ENCODE measurements at regions not wholly inside any gene's neighbourhood (a gene's known extent, or its start where the extent isn't known, plus 50 kb on each side); places are given as distances from the start of the nearest gene placed in this dataset.

DNA sequence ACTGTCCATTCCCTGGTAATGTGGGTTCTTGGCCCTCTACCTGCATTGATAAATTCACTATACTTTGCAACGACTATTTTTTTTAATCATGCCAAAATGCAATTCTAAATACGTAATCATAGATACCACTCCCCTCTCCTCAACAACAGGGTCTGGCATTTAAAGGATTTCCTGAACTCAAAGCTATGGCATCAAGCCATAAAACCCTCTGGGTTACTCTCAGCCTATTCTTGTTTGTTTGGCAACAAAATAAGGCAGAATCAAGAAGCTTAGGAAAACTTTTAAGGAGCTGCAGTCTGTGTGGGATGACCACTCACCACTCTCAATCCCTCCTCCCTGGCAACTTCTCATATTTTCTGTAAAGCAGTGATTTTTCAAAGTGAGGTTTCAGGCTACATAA, 669.9 kb upstream of the ID4 start:
- Histone ChIP-seq H3K27ac (ENCODE audit: insufficient read depth, low read depth, low read length) (no peak overlapping the region), H4K20me1 (replicated peaks; ENCODE audit: control insufficient read depth, extremely low read depth, insufficient read depth, low read length) (no peaks in the 10 kb centered on the region), H2AFZ (ENCODE audit: low read depth, low read length) (no peak overlapping the region), H3K79me2 (ENCODE audit: control insufficient read depth, insufficient read depth, low read length) (no peaks in the 10 kb centered on the region), H3K9me3 (replicated peaks; ENCODE audit: control insufficient read depth, insufficient read depth, low read length) (peaks cover 3% of the 10 kb centered on the region), H3K4me1 (ENCODE audit: control insufficient read depth, extremely low read depth, insufficient read depth, low read length) (no peaks in the 10 kb centered on the region), H3K36me3 (ENCODE audit: control insufficient read depth in 2 of 2, extremely low read depth in 1 of 2, insufficient read depth in 2 of 2, low read length in 2 of 2) (no peaks in the 10 kb centered on the region), H3K27me3 (ENCODE audit: control insufficient read depth in 2 of 2, insufficient read depth in 2 of 2, low read length in 2 of 2) (no peaks in the 10 kb centered on the region), H3K9ac (replicated peaks; ENCODE audit: extremely low read depth, insufficient read depth, low read length) (no peak overlapping the region), H3K4me2 (ENCODE audit: insufficient read depth, low read length) (no peak overlapping the region), H3K9me1 (replicated peaks; ENCODE audit: control insufficient read depth, extremely low read depth, insufficient read depth, low read length) (no peaks in the 10 kb centered on the region), H3K4me3 (replicated peaks in 1 of 3; ENCODE audit: insufficient read depth in 1 of 3, low read depth in 1 of 3, low read length in 3 of 3) (no peak overlapping the region)
- POLR2A ChIA-PET, result no interaction called here
- intact Hi-C loops (cut with micrococcal nuclease) (no loop called here), dilution Hi-C loops (cut with MboI; ENCODE audit: extremely low pct_ligation_motif_present, low sequenced_read_pairs) (no loop called here)
- DNase-seq (ENCODE audit: low read depth, low spot score) (no peak), FAIRE-seq (no peak)
- CTCF ChIA-PET, result no interaction called here
- TF ChIP-seq GATA2 (IDR thresholded peaks at IDR 0.05; ENCODE audit: insufficient read depth, insufficient read length, low read depth, low read length), result no peak
- BruUV-seq (replicated peaks), result no TSS peak

DNA sequence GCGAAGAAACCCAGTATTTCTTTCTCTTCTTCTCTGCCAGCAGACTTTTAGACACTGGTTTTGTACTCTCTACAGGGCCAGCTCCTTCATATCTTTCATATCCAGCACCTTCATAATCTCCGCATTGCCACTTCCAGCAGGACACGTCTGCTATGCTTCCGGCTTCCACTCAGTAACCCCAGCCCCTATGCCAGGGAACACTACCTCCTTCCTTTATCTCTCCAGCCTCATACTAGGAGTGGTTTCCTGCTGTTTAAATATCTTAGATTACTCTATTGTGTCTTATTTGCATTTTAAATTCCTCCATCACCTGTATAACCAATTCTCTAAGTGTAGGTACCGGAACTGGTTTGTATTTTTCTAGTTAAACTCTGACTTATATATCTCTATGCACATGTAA, 667.8 kb upstream of the ID4 start:
- Histone ChIP-seq H3K36me3 (ENCODE audit: control insufficient read depth in 2 of 2, extremely low read depth in 1 of 2, insufficient read depth in 2 of 2, low read length in 2 of 2) (no peaks in the 10 kb centered on the region), H3K4me3 (replicated peaks in 1 of 3; ENCODE audit: insufficient read depth in 1 of 3, low read depth in 1 of 3, low read length in 3 of 3) (no peak overlapping the region), H3K27me3 (ENCODE audit: control insufficient read depth in 2 of 2, insufficient read depth in 2 of 2, low read length in 2 of 2) (no peaks in the 10 kb centered on the region), H3K9me1 (replicated peaks; ENCODE audit: control insufficient read depth, extremely low read depth, insufficient read depth, low read length) (no peaks in the 10 kb centered on the region), H3K27ac (ENCODE audit: insufficient read depth, low read depth, low read length) (no peak overlapping the region), H3K9me3 (replicated peaks; ENCODE audit: control insufficient read depth, insufficient read depth, low read length) (no peaks in the 10 kb centered on the region), H3K4me1 (ENCODE audit: control insufficient read depth, extremely low read depth, insufficient read depth, low read length) (no peaks in the 10 kb centered on the region), H3K4me2 (ENCODE audit: insufficient read depth, low read length) (no peak overlapping the region), H3K9ac (replicated peaks; ENCODE audit: extremely low read depth, insufficient read depth, low read length) (no peak overlapping the region), H4K20me1 (replicated peaks; ENCODE audit: control insufficient read depth, extremely low read depth, insufficient read depth, low read length) (no peaks in the 10 kb centered on the region), H2AFZ (ENCODE audit: low read depth, low read length) (no peak overlapping the region), H3K79me2 (ENCODE audit: control insufficient read depth, insufficient read depth, low read length) (no peaks in the 10 kb centered on the region)
- ChIA-PET POLR2A (no interaction called here), CTCF (no interaction called here)
- intact Hi-C loops (cut with micrococcal nuclease) (no loop called here), dilution Hi-C loops (cut with MboI; ENCODE audit: extremely low pct_ligation_motif_present, low sequenced_read_pairs) (no loop called here)
- FAIRE-seq (no peak), DNase-seq (ENCODE audit: low read depth, low spot score) (no peak)
- TF ChIP-seq FOS (IDR thresholded peaks at IDR 0.05; ENCODE audit: borderline replicate concordance, insufficient read depth, low read length) (no peak), EZH2 (IDR thresholded peaks at IDR 0.05; ENCODE audit: borderline replicate concordance, low read depth, low read length, severe bottlenecking) (no peak), MYC (IDR thresholded peaks at IDR 0.05; ENCODE audit: low read depth, low read length) (no peak)
- no TSS peak for BruUV-seq (replicated peaks)

Measured in endothelial cell of umbilical vein (primary cell).